SU-DHL-6 (cell line): ENCODE measurements at regions not wholly inside any gene's neighbourhood (a gene's known extent, or its start where the extent isn't known, plus 50 kb on each side); places are given as distances from the start of the nearest gene placed in this dataset.

Experiments used
- H2AFZ ChIP-seq: fragments of 200-600 bp; sonication (generic); 2 replicates; pipeline ENCODE4 v1.6.1; 2014; ENCODE audit warnings: low read depth, mild to moderate bottlenecking, moderate library complexity, mixed read lengths, antibody characterized with exemption, low read length; ENCODE audit not compliant: severe bottlenecking
- H3F3A ChIP-seq: fragments of 200-600 bp; shearing (Covaris generic); 2 replicates; pipeline ENCODE4 v1.6.0; 2016; ENCODE audit warnings: antibody characterized with exemption, mild to moderate bottlenecking; ENCODE audit not compliant: insufficient read depth
- H3K27ac ChIP-seq: fragments of 200-600 bp; sonication (generic); 2 replicates; pipeline ENCODE4 v1.5.1; 2016; ENCODE audit warnings: low read depth, mild to moderate bottlenecking, low read length, moderate library complexity, mixed read lengths
- H3K27me3 ChIP-seq: fragments of 200-600 bp; sonication (generic), shearing (Covaris generic); 2 replicates; pipeline ENCODE4 v1.6.0; 2014; ENCODE audit warnings: mild to moderate bottlenecking, low read length
- H3K36me3 ChIP-seq: fragments of 200-600 bp; sonication (generic); 2 replicates; pipeline ENCODE4 v1.6.1; 2014; ENCODE audit warnings: mild to moderate bottlenecking, low read length, mixed read lengths
- H3K4me2 ChIP-seq: fragments of 300-600, 200-600 bp; shearing (Covaris generic), sonication (generic); 2 replicates; pipeline ENCODE4 v1.6.0; 2014; ENCODE audit warnings: low read length, low read depth, mild to moderate bottlenecking; ENCODE audit not compliant: poor library complexity, severe bottlenecking
- H3K4me3 ChIP-seq: fragments of 200-600 bp; sonication (generic); 2 replicates; pipeline ENCODE4 v1.5.1; 2014; ENCODE audit warnings: antibody characterized with exemption, low read length, mild to moderate bottlenecking, mixed read lengths; ENCODE audit not compliant: insufficient read depth, poor library complexity, severe bottlenecking
- H3K79me2 ChIP-seq: fragments of 200-600 bp; sonication (generic); 2 replicates; pipeline ENCODE4 v1.6.1; 2014; ENCODE audit warnings: mild to moderate bottlenecking, low read length, moderate library complexity; ENCODE audit not compliant: insufficient read depth
- H3K9ac ChIP-seq: fragments of 200-600 bp; sonication (generic); 2 replicates; pipeline ENCODE4 v1.7.0; 2014; ENCODE audit warnings: mild to moderate bottlenecking, low read length
- H3K9me2 ChIP-seq: fragments of 200-600 bp; sonication (generic); replicated peaks from 2 replicates; pipeline ENCODE4 v1.6.1; 2014; ENCODE audit warnings: low read length; ENCODE audit not compliant: insufficient read depth
- H3K9me3 ChIP-seq: fragments of 200-600 bp; sonication (generic); 2 replicates; pipeline ENCODE4 v1.6.1; 2014; ENCODE audit warnings: low read length, mixed read lengths; ENCODE audit not compliant: insufficient read depth
- H4K20me1 ChIP-seq: fragments of 200-600 bp; sonication (generic); 2 replicates; pipeline ENCODE4 v1.6.1; 2014; ENCODE audit warnings: low read depth, mild to moderate bottlenecking, antibody characterized with exemption, low read length, moderate library complexity, mixed read lengths
- EZH2phosphoT487 ChIP-seq: fragments of 200-600 bp; sonication (generic), shearing (Covaris generic); conservative IDR thresholded peaks from 2 replicates; pipeline ENCODE4 v1.6.1; 2018; ENCODE audit warnings: mild to moderate bottlenecking, antibody characterized with exemption, low read length, moderate library complexity, mixed read lengths
- TF ChIP-seq, protein P1 (sequence below): fragments of 200-600 bp; sonication (generic); IDR thresholded peaks from one replicate; pipeline ENCODE4 v1.5.1; 2017; ENCODE audit warnings: antibody characterized with exemption, mild to moderate bottlenecking, low read length, moderate library complexity; ENCODE audit not compliant: insufficient read depth, poor library complexity, severe bottlenecking

DNA sequence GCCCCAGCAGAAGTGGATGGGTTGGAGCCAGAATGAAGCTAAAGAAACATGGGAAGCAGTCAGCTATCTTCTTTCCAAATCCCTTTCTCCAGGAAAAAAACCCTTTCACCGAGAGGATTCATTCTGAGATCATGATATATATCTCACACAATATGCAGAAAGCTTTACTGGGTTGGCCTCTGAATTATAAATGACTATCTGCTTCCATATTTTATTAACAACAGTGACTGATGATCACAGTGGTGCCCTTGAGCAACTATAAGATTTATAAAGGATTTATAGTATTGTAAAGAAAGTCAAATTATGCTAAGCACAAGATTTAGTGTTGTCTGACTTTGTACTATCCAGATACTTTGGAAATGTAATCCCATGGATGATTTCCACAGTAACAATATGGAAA, 180.3 kb downstream of the KCNE4 start:
- Histone ChIP-seq H3K36me3 (no peaks in the 10 kb centered on the region), H4K20me1 (no peaks in the 10 kb centered on the region), H3K9ac (no peak overlapping the region), H2AFZ (no peak overlapping the region), H3K79me2 (no peaks in the 10 kb centered on the region), H3K27ac (no peak overlapping the region), H3F3A (no peaks in the 10 kb centered on the region), H3K9me2 (no peaks in the 10 kb centered on the region), H3K4me3 (no peak overlapping the region), H3K4me2 (no peak overlapping the region), H3K9me3 (no peaks in the 10 kb centered on the region), H3K27me3 (no peaks in the 10 kb centered on the region)
- TF ChIP-seq EZH2phosphoT487: no peak
- TF ChIP-seq, protein P1, sequence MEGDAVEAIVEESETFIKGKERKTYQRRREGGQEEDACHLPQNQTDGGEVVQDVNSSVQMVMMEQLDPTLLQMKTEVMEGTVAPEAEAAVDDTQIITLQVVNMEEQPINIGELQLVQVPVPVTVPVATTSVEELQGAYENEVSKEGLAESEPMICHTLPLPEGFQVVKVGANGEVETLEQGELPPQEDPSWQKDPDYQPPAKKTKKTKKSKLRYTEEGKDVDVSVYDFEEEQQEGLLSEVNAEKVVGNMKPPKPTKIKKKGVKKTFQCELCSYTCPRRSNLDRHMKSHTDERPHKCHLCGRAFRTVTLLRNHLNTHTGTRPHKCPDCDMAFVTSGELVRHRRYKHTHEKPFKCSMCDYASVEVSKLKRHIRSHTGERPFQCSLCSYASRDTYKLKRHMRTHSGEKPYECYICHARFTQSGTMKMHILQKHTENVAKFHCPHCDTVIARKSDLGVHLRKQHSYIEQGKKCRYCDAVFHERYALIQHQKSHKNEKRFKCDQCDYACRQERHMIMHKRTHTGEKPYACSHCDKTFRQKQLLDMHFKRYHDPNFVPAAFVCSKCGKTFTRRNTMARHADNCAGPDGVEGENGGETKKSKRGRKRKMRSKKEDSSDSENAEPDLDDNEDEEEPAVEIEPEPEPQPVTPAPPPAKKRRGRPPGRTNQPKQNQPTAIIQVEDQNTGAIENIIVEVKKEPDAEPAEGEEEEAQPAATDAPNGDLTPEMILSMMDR: no peak

DNA sequence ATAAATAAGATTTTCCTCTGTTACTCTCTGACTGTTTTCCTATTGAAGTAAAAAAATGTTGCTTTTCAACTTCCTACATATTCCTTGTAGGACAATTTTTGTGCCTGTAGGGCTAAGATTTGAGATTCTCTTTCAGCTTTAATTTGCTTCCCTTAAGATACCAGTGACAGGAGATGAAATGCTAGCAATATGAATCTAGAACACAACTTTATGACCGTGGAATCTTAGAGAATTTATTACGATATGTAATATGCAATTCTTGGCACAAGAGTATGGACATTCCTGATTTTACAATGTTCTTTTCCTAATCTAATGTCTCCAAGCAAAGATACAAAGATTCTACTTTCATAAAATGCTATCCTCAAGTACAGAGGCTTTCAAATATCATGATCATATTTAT, 180.9 kb downstream of the KCNE4 start:
- no peaks in the 10 kb centered on the region for H3K79me2 ChIP-seq
- H4K20me1 ChIP-seq: no peaks in the 10 kb centered on the region
- no peaks in the 10 kb centered on the region for H3K36me3 ChIP-seq
- no peak overlapping the region for H3K4me3 ChIP-seq
- H3K4me2 ChIP-seq: no peak overlapping the region
- H3K27ac ChIP-seq: no peak overlapping the region
- H2AFZ ChIP-seq: no peak overlapping the region
- H3K9me2 ChIP-seq: no peaks in the 10 kb centered on the region
- no peaks in the 10 kb centered on the region for H3K9me3 ChIP-seq
- TF ChIP-seq EZH2phosphoT487: no peak
- TF ChIP-seq, protein P1: no peak
- H3K9ac ChIP-seq: no peak overlapping the region
- no peaks in the 10 kb centered on the region for H3F3A ChIP-seq
- no peaks in the 10 kb centered on the region for H3K27me3 ChIP-seq

DNA sequence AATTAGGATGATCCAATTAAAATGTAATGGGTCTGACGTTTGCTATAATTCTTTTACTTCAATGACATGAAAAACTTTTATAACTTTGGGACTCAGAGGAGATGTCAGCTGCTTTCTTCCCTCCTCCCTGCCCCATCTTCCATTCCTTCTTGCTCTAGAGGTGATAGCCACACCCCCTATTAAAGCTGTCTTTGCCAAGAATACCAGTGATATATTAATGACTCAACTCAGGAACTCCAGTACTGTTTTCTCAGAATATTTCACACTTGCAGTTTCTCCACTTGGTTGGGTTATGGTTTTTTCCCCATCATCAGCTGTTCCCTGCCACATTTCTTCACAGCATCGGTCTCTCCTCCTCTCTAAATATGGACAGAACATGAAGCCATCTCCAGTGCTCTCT, 184.0 kb downstream of the KCNE4 start:
- H3K4me3 ChIP-seq: no peak overlapping the region
- TF ChIP-seq EZH2phosphoT487: no peak
- TF ChIP-seq, protein P1: no peak
- no peaks in the 10 kb centered on the region for H3K79me2 ChIP-seq
- no peaks in the 10 kb centered on the region for H3K9me2 ChIP-seq
- H3K27ac ChIP-seq: no peak overlapping the region
- no peaks in the 10 kb centered on the region for H3K36me3 ChIP-seq
- H3K27me3 ChIP-seq: no peaks in the 10 kb centered on the region
- no peaks in the 10 kb centered on the region for H3K9me3 ChIP-seq
- no peak overlapping the region for H3K9ac ChIP-seq
- H3K4me2 ChIP-seq: no peak overlapping the region
- H2AFZ ChIP-seq: no peak overlapping the region
- no peaks in the 10 kb centered on the region for H3F3A ChIP-seq
- no peaks in the 10 kb centered on the region for H4K20me1 ChIP-seq
